ENCODE measurements at regions not wholly inside any gene's neighbourhood (a gene's known extent, or its start where the extent isn't known, plus 50 kb on each side); places are given as distances from the start of the nearest gene placed in this dataset.
"Not testable (repeated sequence)": the region's sequence is repeated elsewhere in the genome, so short reads cannot be mapped to it uniquely, and the experiment has no call there.

GRCh38 chr13:50608370-50608769, 235.1 kb downstream of the DLEU7 start:
- no peak for DNase-seq (ENCODE audit: low spot score)

- DNase-seq (ENCODE audit: low spot score), result no peak
Measured at GRCh38 chr13:50609011-50609410, 234.5 kb downstream of the DLEU7 start.

GRCh38 chr13:50610238-50610637, 233.3 kb downstream of the DLEU7 start:
- no peak for DNase-seq (ENCODE audit: low spot score)

- no peak for DNase-seq (ENCODE audit: low spot score)
Measured at GRCh38 chr13:50611117-50611781, 232.2 kb downstream of the DLEU7 start.

- no peak for DNase-seq (ENCODE audit: low spot score)
Measured at GRCh38 chr13:50612717-50613116, 230.8 kb downstream of the DLEU7 start.

- no peak for DNase-seq (ENCODE audit: low spot score)
Measured at GRCh38 chr13:50613356-50613831, 230.1 kb downstream of the DLEU7 start.

- DNase-seq (ENCODE audit: low spot score), result no peak
Measured at GRCh38 chr13:50615234-50615633, 228.3 kb downstream of the DLEU7 start.

- no peak for DNase-seq (ENCODE audit: low spot score)
Measured at GRCh38 chr13:50616101-50616500, 227.4 kb downstream of the DLEU7 start.

- DNase-seq (ENCODE audit: low spot score), result peak; percentile 61
Measured at GRCh38 chr13:50617134-50617721, 226.3 kb downstream of the DLEU7 start.

GRCh38 chr13:50618206-50618605, 225.3 kb downstream of the DLEU7 start:
- DNase-seq (ENCODE audit: low spot score), result no peak

- no peak for DNase-seq (ENCODE audit: low spot score)
Measured at GRCh38 chr13:50626101-50626547, 217.4 kb downstream of the DLEU7 start.

GRCh38 chr13:50627111-50627510, 216.4 kb downstream of the DLEU7 start:
- no peak for DNase-seq (ENCODE audit: low spot score)

GRCh38 chr13:50628512-50628911, 215.0 kb downstream of the DLEU7 start:
- not testable (repeated sequence) for DNase-seq (ENCODE audit: low spot score)

- DNase-seq (ENCODE audit: low spot score), result no peak
Measured at GRCh38 chr13:50629497-50629896, 214.0 kb downstream of the DLEU7 start.

GRCh38 chr13:50629966-50630365, 213.5 kb downstream of the DLEU7 start:
- no peak for DNase-seq (ENCODE audit: low spot score)

GRCh38 chr13:50631041-50631440, 212.5 kb downstream of the DLEU7 start:
- DNase-seq (ENCODE audit: low spot score), result no peak

- DNase-seq (ENCODE audit: low spot score), result no peak
Measured at GRCh38 chr13:50634339-50634738, 209.2 kb downstream of the DLEU7 start.

- no peak for DNase-seq (ENCODE audit: low spot score)
Measured at GRCh38 chr13:50635504-50635903, 208.0 kb downstream of the DLEU7 start.

- no peak for DNase-seq (ENCODE audit: low spot score)
Measured at GRCh38 chr13:50636007-50636704, 207.3 kb downstream of the DLEU7 start.

- no peak for DNase-seq (ENCODE audit: low spot score)
Measured at GRCh38 chr13:50643060-50643459, 200.4 kb downstream of the DLEU7 start.

- no peak for DNase-seq (ENCODE audit: low spot score)
Measured at GRCh38 chr13:50644081-50644871, 199.2 kb downstream of the DLEU7 start.

GRCh38 chr13:50645092-50645491, 198.4 kb downstream of the DLEU7 start:
- no peak for DNase-seq (ENCODE audit: low spot score)
